ENCODE measurements at regions not wholly inside any gene's neighbourhood (a gene's known extent, or its start where the extent isn't known, plus 50 kb on each side); places are given as distances from the start of the nearest gene placed in this dataset.

GRCh38 chr4:112994732-112995464, 54.6 kb upstream of the ANK2 start:
- no peaks in the 10 kb centered on the region for H3K4me1 ChIP-seq (ENCODE audit: control insufficient read depth, insufficient read depth, low read length, unreplicated experiment)
- no peaks in the 10 kb centered on the region for H3K27me3 ChIP-seq (ENCODE audit: insufficient read depth, low read length)
- H3K27ac ChIP-seq (ENCODE audit: low read depth, low read length) = no peak overlapping the region
- no peak overlapping the region for H3K4me3 ChIP-seq (ENCODE audit: low read depth, low read length)
- H3K36me3 ChIP-seq (ENCODE audit: insufficient read depth, low read length) = no peaks in the 10 kb centered on the region
- no peaks in the 10 kb centered on the region for H3K79me2 ChIP-seq (ENCODE audit: control insufficient read depth, insufficient read depth, low read length, unreplicated experiment)
- no peak overlapping the region for H2AFZ ChIP-seq (ENCODE audit: low read length, unreplicated experiment)

Measured in ACC112 (cell line).